Gastroesophageal sphincter (tissue), 4 donors: ENCODE measurements at regions not wholly inside any gene's neighbourhood (a gene's known extent, or its start where the extent isn't known, plus 50 kb on each side); places are given as distances from the start of the nearest gene placed in this dataset.

Experiments used
- ATAC-seq: fragments of 150-250 bp; one replicate; pipeline ENCODE4 v1.9.1; 2016; ENCODE audit warnings: mild to moderate bottlenecking, moderate library complexity
- H3K27ac ChIP-seq, 4 donors: fragments of 200-600 bp; sonication (generic) in 3 of 4; 1 replicate in 3 of 4; 2 replicates in 1 of 4; pipeline ENCODE4 v1.5.1; 2016 to 2019
- H3K27me3 ChIP-seq: fragments of 200-600 bp; sonication (generic); one replicate; pipeline ENCODE4 v1.5.1; 2019
- H3K36me3 ChIP-seq, 2 donors: fragments of 200-600 bp; sonication (generic); one replicate each; pipeline ENCODE4 v1.5.1; 2019; ENCODE audit warnings: control low read depth in 1 of 2
- H3K4me1 ChIP-seq, 3 donors: fragments of 200-600 bp; sonication (generic); 1 replicate in 2 of 3; 2 replicates in 1 of 3; pipeline ENCODE4 v1.5.1; 2016 to 2019; ENCODE audit warnings: control low read depth in 2 of 3
- H3K4me3 ChIP-seq, 2 donors: fragments of 200-600 bp; sonication (generic); one replicate each; pipeline ENCODE4 v1.5.1; 2019; ENCODE audit warnings: mild to moderate bottlenecking in 1 of 2, moderate library complexity in 1 of 2
- H3K9me3 ChIP-seq, 3 donors: fragments of 200-600 bp; sonication (generic); one replicate each; pipeline ENCODE4 v1.5.1; 2017 to 2019; ENCODE audit warnings: control low read depth in 2 of 3
- CTCF ChIP-seq, 4 experiments: fragments of 200-600 bp in 2 of 4; fragments of 450-650 bp in 2 of 4; sonication (generic) in 1 of 4; IDR thresholded peaks; one replicate each; pipeline ENCODE4 v1.5.1; 2017 to 2019; ENCODE audit warnings: antibody characterized with exemption in 4 of 4, mild to moderate bottlenecking in 2 of 4, moderate library complexity in 2 of 4
- EP300 ChIP-seq: sonication (generic); formaldehyde crosslinking; IDR thresholded peaks from one replicate; pipeline ENCODE4 v1.6.1; 2017; ENCODE audit warnings: antibody characterized with exemption, mild to moderate bottlenecking
- POLR2A ChIP-seq, 2 donors: fragments of 450-650 bp; IDR thresholded peaks; one replicate each; pipeline ENCODE4 v1.6.1; 2017; ENCODE audit warnings: antibody characterized with exemption in 2 of 2, mild to moderate bottlenecking in 2 of 2, moderate library complexity in 1 of 2
- POLR2AphosphoS5 ChIP-seq: sonication (generic); formaldehyde crosslinking; IDR thresholded peaks from one replicate; pipeline ENCODE4 v1.6.1; 2017; ENCODE audit warnings: antibody characterized with exemption
- WGBS, 2 donors: methylation state at CpG; one replicate each; pipeline ENCODE4 v1.1.5; 2018; ENCODE audit warnings: low coverage in 1 of 2; 5-methylcytosine and 5-hydroxymethylcytosine counted together

- no peaks in the 10 kb centered on the region for H3K4me1 ChIP-seq
- no peaks in the 10 kb centered on the region for H3K36me3 ChIP-seq
These were observed 585.6 kb downstream of the NUP35 start for GRCh38 chr2:183709829-183710228.

GRCh38 chr2:183718246-183718645 is 594.0 kb downstream of the NUP35 start:
- no peak for ATAC-seq
- H3K4me1 ChIP-seq = no peaks in the 10 kb centered on the region
- no peaks in the 10 kb centered on the region for H3K9me3 ChIP-seq
- H3K27me3 ChIP-seq = no peaks in the 10 kb centered on the region
- H3K36me3 ChIP-seq = no peaks in the 10 kb centered on the region
- TF ChIP-seq CTCF (IDR thresholded peaks at IDR 0.05) (no peak), POLR2A (IDR thresholded peaks at IDR 0.05) (no peak), EP300 (no peak), POLR2AphosphoS5 (no peak)
- WGBS, 2 donors = 40 to 61% methylated on average over 3 of the region's 3 CpGs
- H3K4me3 ChIP-seq = no peak overlapping the region
- H3K27ac ChIP-seq = no peak overlapping the region

More at GRCh38 chr2:183709829-183710228, 585.6 kb downstream of the NUP35 start:
- 89% methylated on average over 1 of the region's 1 CpG; no CpG with 5 or more reads in 1 of the 2 donors for WGBS, 2 donors
- Histone ChIP-seq H3K27me3 (no peaks in the 10 kb centered on the region), H3K4me3 (no peak overlapping the region), H3K9me3 (no peaks in the 10 kb centered on the region), H3K27ac (no peak overlapping the region)
- ATAC-seq = no peak
- TF ChIP-seq EP300 (no peak), POLR2AphosphoS5 (no peak), POLR2A (IDR thresholded peaks at IDR 0.05) (no peak), CTCF (IDR thresholded peaks at IDR 0.05) (no peak)

- WGBS, 2 donors = 40 to 96% methylated on average over 1 to 2 of the region's 2 CpGs
- H3K27me3 ChIP-seq = no peaks in the 10 kb centered on the region
- H3K36me3 ChIP-seq = no peaks in the 10 kb centered on the region
- no peaks in the 10 kb centered on the region for H3K9me3 ChIP-seq
- no peaks in the 10 kb centered on the region for H3K4me1 ChIP-seq
- H3K4me3 ChIP-seq = no peak overlapping the region
- no peak overlapping the region for H3K27ac ChIP-seq
- no peak for ATAC-seq
- TF ChIP-seq POLR2AphosphoS5 = no peak
- TF ChIP-seq EP300 = no peak
- no peak for TF ChIP-seq POLR2A (IDR thresholded peaks at IDR 0.05)
- no peak for TF ChIP-seq CTCF (IDR thresholded peaks at IDR 0.05)
These were observed 599.0 kb downstream of the NUP35 start for GRCh38 chr2:183723278-183723677.

- no peak for ATAC-seq
- Histone ChIP-seq H3K27ac (no peak overlapping the region), H3K36me3 (no peaks in the 10 kb centered on the region), H3K4me3 (no peak overlapping the region), H3K9me3 (no peaks in the 10 kb centered on the region), H3K4me1 (no peaks in the 10 kb centered on the region), H3K27me3 (no peaks in the 10 kb centered on the region)
- TF ChIP-seq POLR2A (IDR thresholded peaks at IDR 0.05) (no peak), EP300 (no peak), POLR2AphosphoS5 (no peak), CTCF (IDR thresholded peaks at IDR 0.05) (no peak)
- WGBS, 2 donors = 59 to 63% methylated on average over 2 of the region's 2 CpGs
These were observed 605.1 kb downstream of the NUP35 start for GRCh38 chr2:183729380-183729779.

- Histone ChIP-seq H3K9me3 (no peaks in the 10 kb centered on the region), H3K4me1 (no peaks in the 10 kb centered on the region), H3K36me3 (no peaks in the 10 kb centered on the region), H3K27me3 (no peaks in the 10 kb centered on the region), H3K4me3 (no peak overlapping the region), H3K27ac (no peak overlapping the region)
- TF ChIP-seq POLR2A (IDR thresholded peaks at IDR 0.05) = no peak
- 40 to 54% methylated on average over 2 of the region's 2 CpGs for WGBS, 2 donors
- ATAC-seq = no peak
These were observed 616.0 kb downstream of the NUP35 start for GRCh38 chr2:183740241-183740640.
